NCI-H1092 treated with DMSO at 0.1 percent for 48 hours (cell line): ENCODE measurements at regions not wholly inside any gene's neighbourhood (a gene's known extent, or its start where the extent isn't known, plus 50 kb on each side); places are given as distances from the start of the nearest gene placed in this dataset.

Source experiments
- DNase-seq: peaks from one replicate; lab custom pipeline; 2025; lab: John Stamatoyannopoulos, UW

- no peak for DNase-seq
These were observed 160.4 kb upstream of the PWP1 start for GRCh38 chr12:107525063-107525718.

- no peak for DNase-seq
These were observed 159.7 kb upstream of the PWP1 start for GRCh38 chr12:107525719-107526554.

- no peak for DNase-seq
These were observed 158.9 kb upstream of the PWP1 start for GRCh38 chr12:107526555-107527180.

GRCh38 chr12:107528731-107529365 is 156.8 kb upstream of the PWP1 start:
- DNase-seq = no peak

GRCh38 chr12:107529991-107530390 is 155.6 kb upstream of the PWP1 start:
- DNase-seq = no peak

- DNase-seq = no peak
These were observed 154.9 kb upstream of the PWP1 start for GRCh38 chr12:107530701-107531100.

GRCh38 chr12:107533218-107533617 is 152.4 kb upstream of the PWP1 start:
- DNase-seq = no peak

- DNase-seq = peak; percentile 11
These were observed 149.0 kb upstream of the PWP1 start for GRCh38 chr12:107536613-107537012.

GRCh38 chr12:107537464-107538119 is 148.0 kb upstream of the PWP1 start:
- no peak for DNase-seq

- DNase-seq = no peak
These were observed 146.2 kb upstream of the PWP1 start for GRCh38 chr12:107539196-107539939.

GRCh38 chr12:107541001-107541705 is 144.4 kb upstream of the PWP1 start:
- no peak for DNase-seq

- no peak for DNase-seq
These were observed 142.2 kb upstream of the PWP1 start for GRCh38 chr12:107543416-107543815.

- no peak for DNase-seq
These were observed 141.8 kb upstream of the PWP1 start for GRCh38 chr12:107543841-107544240.

- no peak for DNase-seq
These were observed 140.7 kb upstream of the PWP1 start for GRCh38 chr12:107544937-107545336.

GRCh38 chr12:107545737-107546353 is 139.8 kb upstream of the PWP1 start:
- DNase-seq = no peak

GRCh38 chr12:107547389-107547788 is 138.2 kb upstream of the PWP1 start:
- no peak for DNase-seq

GRCh38 chr12:107549651-107550480 is 135.7 kb upstream of the PWP1 start:
- no peak for DNase-seq

- no peak for DNase-seq
These were observed 134.2 kb upstream of the PWP1 start for GRCh38 chr12:107551434-107551833.

GRCh38 chr12:107552263-107552662 is 133.3 kb upstream of the PWP1 start:
- DNase-seq = no peak
